ENCODE measurements at regions not wholly inside any gene's neighbourhood (a gene's known extent, or its start where the extent isn't known, plus 50 kb on each side); places are given as distances from the start of the nearest gene placed in this dataset.

DNA sequence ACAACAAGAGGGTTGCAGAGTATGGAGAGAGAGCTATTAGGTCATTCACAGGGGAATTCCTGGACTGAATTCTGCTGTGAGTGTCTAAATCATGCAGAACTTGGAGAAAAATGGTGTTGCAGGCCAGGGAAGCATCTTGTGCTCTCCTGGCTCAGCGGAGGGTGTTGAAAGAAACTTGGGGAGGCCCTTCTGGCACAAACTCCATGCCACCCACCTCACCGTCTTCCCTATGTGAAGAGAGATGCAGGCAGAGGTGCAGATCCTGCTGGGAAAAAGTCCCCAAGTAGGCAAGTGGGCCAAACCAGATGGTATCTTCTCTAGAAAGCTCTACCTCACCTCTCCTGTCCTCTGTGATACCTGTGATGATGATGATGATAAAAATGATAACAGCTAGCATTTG lies 604.3 kb upstream of the API5 start:
- TF ChIP-seq, protein P1, sequence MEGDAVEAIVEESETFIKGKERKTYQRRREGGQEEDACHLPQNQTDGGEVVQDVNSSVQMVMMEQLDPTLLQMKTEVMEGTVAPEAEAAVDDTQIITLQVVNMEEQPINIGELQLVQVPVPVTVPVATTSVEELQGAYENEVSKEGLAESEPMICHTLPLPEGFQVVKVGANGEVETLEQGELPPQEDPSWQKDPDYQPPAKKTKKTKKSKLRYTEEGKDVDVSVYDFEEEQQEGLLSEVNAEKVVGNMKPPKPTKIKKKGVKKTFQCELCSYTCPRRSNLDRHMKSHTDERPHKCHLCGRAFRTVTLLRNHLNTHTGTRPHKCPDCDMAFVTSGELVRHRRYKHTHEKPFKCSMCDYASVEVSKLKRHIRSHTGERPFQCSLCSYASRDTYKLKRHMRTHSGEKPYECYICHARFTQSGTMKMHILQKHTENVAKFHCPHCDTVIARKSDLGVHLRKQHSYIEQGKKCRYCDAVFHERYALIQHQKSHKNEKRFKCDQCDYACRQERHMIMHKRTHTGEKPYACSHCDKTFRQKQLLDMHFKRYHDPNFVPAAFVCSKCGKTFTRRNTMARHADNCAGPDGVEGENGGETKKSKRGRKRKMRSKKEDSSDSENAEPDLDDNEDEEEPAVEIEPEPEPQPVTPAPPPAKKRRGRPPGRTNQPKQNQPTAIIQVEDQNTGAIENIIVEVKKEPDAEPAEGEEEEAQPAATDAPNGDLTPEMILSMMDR (IDR thresholded peaks at IDR 0.05): no peak
- TF ChIP-seq POLR2A (IDR thresholded peaks at IDR 0.05): no peak
